ENCODE measurements at regions not wholly inside any gene's neighbourhood (a gene's known extent, or its start where the extent isn't known, plus 50 kb on each side); places are given as distances from the start of the nearest gene placed in this dataset.

GRCh38 chr9:88680505-88681160, 145.7 kb downstream of the NXNL2 start:
- 85% methylated on average over 8 of the region's 8 CpGs; no CpG with 5 or more reads in 1 of the 2 experiments for WGBS, 2 experiments (ENCODE audit: extremely low coverage in 1 of 2, insufficient coverage in 1 of 2, insufficient read length in 1 of 2, insufficient replicate concordance in 2 of 2, low coverage in 1 of 2, low lambda C conversion rate in 2 of 2, missing lambda C conversion rate in 1 of 2)
- TF ChIP-seq SRF (IDR thresholded peaks at IDR 0.05; ENCODE audit: low read depth, low read length) (no peak), POLR2AphosphoS5 (IDR thresholded peaks at IDR 0.05; ENCODE audit: low read depth, low read length) (no peak), BCL11A (IDR thresholded peaks at IDR 0.05; ENCODE audit: low read depth in 2 of 2, low read length in 2 of 2) (no peak), FOSL1 (IDR thresholded peaks at IDR 0.05; ENCODE audit: insufficient read depth, low read depth, low read length) (no peak), SP1 (IDR thresholded peaks at IDR 0.05; ENCODE audit: low read depth, low read length) (no peak), CHD1 (IDR thresholded peaks at IDR 0.05; ENCODE audit: low read depth, low read length) (no peak), CBX8 (IDR thresholded peaks at IDR 0.05; ENCODE audit: borderline replicate concordance, low read depth, low read length) (no peak), CHD2 (IDR thresholded peaks at IDR 0.05; ENCODE audit: low read length) (no peak), CTBP2 (IDR thresholded peaks at IDR 0.05; ENCODE audit: borderline replicate concordance, insufficient read depth, insufficient read length, low read length) (no peak), KDM5A (IDR thresholded peaks at IDR 0.05; ENCODE audit: low read length) (no peak), ATF2 (IDR thresholded peaks at IDR 0.05; ENCODE audit: low read length) (no peak), TAF1 (IDR thresholded peaks at IDR 0.05; ENCODE audit: low read depth, low read length) (no peak), MAFK (IDR thresholded peaks at IDR 0.05; ENCODE audit: low read depth, low read length) (no peak), PHF8 (conservative IDR thresholded peaks at IDR 0.05; ENCODE audit: low read depth, low read length) (no peak)

More at GRCh38 chr9:88680505-88681160, 145.7 kb downstream of the NXNL2 start:
- FAIRE-seq (no peak), DNase-seq (ENCODE audit: low read depth in 1 of 2, low spot score in 2 of 2) (no peak)
- no peak overlapping the region for H3K4me3 ChIP-seq (ENCODE audit: extremely low read depth in 1 of 4, insufficient read depth in 2 of 4, low read depth in 3 of 4, low read length in 4 of 4)
- no peak overlapping the region for H2BK12ac ChIP-seq (ENCODE audit: low read depth, low read length)
- no peak overlapping the region for H2AK5ac ChIP-seq (ENCODE audit: low read depth, low read length)
- no peak overlapping the region for H3K4me2 ChIP-seq (ENCODE audit: insufficient read depth in 1 of 2, low read depth in 2 of 2, low read length in 2 of 2)
- H3K4ac ChIP-seq (replicated peaks; ENCODE audit: insufficient read length, low read depth, low read length), result no peak overlapping the region
- POLR2A ChIA-PET (ENCODE audit: partially characterized antibody), result no interaction called here
- no peak overlapping the region for H4K8ac ChIP-seq (ENCODE audit: extremely low read depth, insufficient read depth, low read length)
- no peak overlapping the region for H2AFZ ChIP-seq (ENCODE audit: low read length)
- H3K56ac ChIP-seq (replicated peaks; ENCODE audit: insufficient read length, low read depth, low read length), result no peak overlapping the region
- no peak overlapping the region for H2BK5ac ChIP-seq (ENCODE audit: low read depth, low read length)
- H3K9me3 ChIP-seq (ENCODE audit: insufficient read depth in 2 of 2, low read depth in 1 of 2, low read length in 1 of 2), result no peaks in the 10 kb centered on the region
- no peaks in the 10 kb centered on the region for H4K20me1 ChIP-seq (replicated peaks in 1 of 2; ENCODE audit: control insufficient read depth in 1 of 2, insufficient read depth in 2 of 2, low read length in 2 of 2)
- H3K4me1 ChIP-seq (replicated peaks in 1 of 4; ENCODE audit: control insufficient read depth in 3 of 4, insufficient read depth in 4 of 4, low read length in 3 of 4), result no peaks in the 10 kb centered on the region
- H3K79me1 ChIP-seq (ENCODE audit: low read depth, low read length), result no peaks in the 10 kb centered on the region
- H3K36me3 ChIP-seq (ENCODE audit: control insufficient read depth in 2 of 4, insufficient read depth in 4 of 4, low read length in 3 of 4), result no peaks in the 10 kb centered on the region
- no peak overlapping the region for H3K23ac ChIP-seq (ENCODE audit: insufficient read length)
- H2BK120ac ChIP-seq (replicated peaks; ENCODE audit: low read depth, low read length), result no peak overlapping the region
- no peak overlapping the region for H3K27ac ChIP-seq (ENCODE audit: low read depth, low read length)
- no peaks in the 10 kb centered on the region for H3K27me3 ChIP-seq (replicated peaks in 1 of 4; ENCODE audit: control insufficient read depth in 3 of 4, extremely low read depth in 1 of 4, insufficient read depth in 3 of 4, low read length in 3 of 4)
- H3K9ac ChIP-seq (replicated peaks in 1 of 4; ENCODE audit: extremely low read depth in 1 of 4, low read depth in 3 of 4, low read length in 3 of 4), result no peak overlapping the region
- H3K79me2 ChIP-seq (ENCODE audit: control insufficient read depth in 1 of 2, insufficient read depth in 2 of 2, low read length in 2 of 2), result no peaks in the 10 kb centered on the region
- no peak overlapping the region for H3K18ac ChIP-seq (ENCODE audit: extremely low read depth, low read length)
- H2BK15ac ChIP-seq (ENCODE audit: low read length), result no peak overlapping the region
- no peak overlapping the region for H4K91ac ChIP-seq (replicated peaks; ENCODE audit: insufficient read length, low read length)
- no peak overlapping the region for H3K14ac ChIP-seq (ENCODE audit: insufficient read length)
- no peaks in the 10 kb centered on the region for H3K23me2 ChIP-seq (ENCODE audit: low read depth, low read length)
- no peak overlapping the region for H4K5ac ChIP-seq (ENCODE audit: insufficient read length, low read depth, low read length)
- no peak overlapping the region for H2BK20ac ChIP-seq (ENCODE audit: low read length)
- CTCF ChIA-PET (ENCODE audit: partially characterized antibody), result no interaction called here

Measured in H1 (cell line).